ENCODE measurements at regions not wholly inside any gene's neighbourhood (a gene's known extent, or its start where the extent isn't known, plus 50 kb on each side); places are given as distances from the start of the nearest gene placed in this dataset.
"Not testable (repeated sequence)": the region's sequence is repeated elsewhere in the genome, so short reads cannot be mapped to it uniquely, and the experiment has no call there.

- not testable (repeated sequence) for H3K9me3 ChIP-seq (replicated peaks); H3K4me3 ChIP-seq; DNase-seq (ENCODE audit: low read depth in 1 of 2, low spot score in 2 of 2); H3K27ac ChIP-seq; H3K27me3 ChIP-seq (replicated peaks); H3K4me1 ChIP-seq (replicated peaks); H3K36me3 ChIP-seq
Observed at GRCh38 chr1:146771409-146771808, 166.7 kb upstream of the NBPF12 start.

DNA sequence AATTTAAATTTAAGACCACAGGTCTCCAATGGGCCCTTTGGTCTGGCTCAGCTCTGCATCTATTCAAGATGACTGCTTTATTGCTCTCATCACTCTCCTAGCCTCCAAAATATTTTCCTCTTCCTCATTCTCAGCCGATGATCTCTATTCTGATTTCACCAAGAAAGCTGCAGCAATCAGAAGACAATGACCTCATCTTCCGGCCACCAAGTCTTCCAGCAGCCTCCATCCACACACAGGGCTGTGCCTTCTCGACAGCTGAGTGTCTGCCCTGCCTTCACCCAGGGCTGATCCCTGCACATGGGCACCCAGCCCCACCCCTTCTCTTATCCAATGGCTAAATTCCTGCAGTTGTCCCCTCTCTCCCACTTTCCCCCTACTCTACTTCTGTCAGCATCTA, 167.1 kb upstream of the NBPF12 start:
- not testable (repeated sequence) for H3K4me1 ChIP-seq (replicated peaks); H3K36me3 ChIP-seq; H3K27me3 ChIP-seq (replicated peaks); H3K4me3 ChIP-seq; DNase-seq (ENCODE audit: low read depth in 1 of 2, low spot score in 2 of 2); H3K9me3 ChIP-seq (replicated peaks); H3K27ac ChIP-seq

DNA sequence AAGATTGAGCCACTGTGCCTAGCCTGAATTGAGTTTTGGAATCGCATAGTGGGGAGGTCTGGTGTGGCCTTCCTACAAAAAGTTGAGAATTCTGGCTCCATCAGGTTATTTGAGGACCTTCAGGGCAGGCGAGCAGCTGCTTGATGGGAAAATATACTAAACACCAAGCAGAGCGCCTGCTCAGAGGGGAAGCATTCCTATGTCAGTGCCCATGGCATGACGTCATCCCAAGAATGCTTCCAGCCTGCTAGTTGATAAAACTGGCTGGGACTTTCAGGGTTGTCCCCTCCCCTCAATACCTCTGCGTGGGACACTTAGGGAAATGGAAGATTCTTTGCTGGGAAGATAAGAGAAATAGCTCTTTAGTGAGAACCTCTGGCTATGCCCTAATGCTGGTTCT, 174.9 kb upstream of the NBPF12 start:
- DNase-seq (ENCODE audit: low read depth in 1 of 2, low spot score in 2 of 2); H3K4me1 ChIP-seq (replicated peaks); H3K9me3 ChIP-seq (replicated peaks); H3K27me3 ChIP-seq (replicated peaks); H3K27ac ChIP-seq; H3K36me3 ChIP-seq; H3K4me3 ChIP-seq: not testable (repeated sequence)

GRCh38 chr1:146756858-146757257, 181.3 kb upstream of the NBPF12 start:
- H3K4me1 ChIP-seq (replicated peaks); H3K4me3 ChIP-seq; H3K36me3 ChIP-seq; H3K27me3 ChIP-seq (replicated peaks); H3K27ac ChIP-seq; H3K9me3 ChIP-seq (replicated peaks); DNase-seq (ENCODE audit: low read depth in 1 of 2, low spot score in 2 of 2): not testable (repeated sequence)

GRCh38 chr1:146748686-146749085, 189.4 kb upstream of the NBPF12 start:
- H3K36me3 ChIP-seq; H3K4me3 ChIP-seq; H3K27me3 ChIP-seq (replicated peaks); DNase-seq (ENCODE audit: low read depth in 1 of 2, low spot score in 2 of 2); H3K27ac ChIP-seq; H3K9me3 ChIP-seq (replicated peaks); H3K4me1 ChIP-seq (replicated peaks): not testable (repeated sequence)

DNA sequence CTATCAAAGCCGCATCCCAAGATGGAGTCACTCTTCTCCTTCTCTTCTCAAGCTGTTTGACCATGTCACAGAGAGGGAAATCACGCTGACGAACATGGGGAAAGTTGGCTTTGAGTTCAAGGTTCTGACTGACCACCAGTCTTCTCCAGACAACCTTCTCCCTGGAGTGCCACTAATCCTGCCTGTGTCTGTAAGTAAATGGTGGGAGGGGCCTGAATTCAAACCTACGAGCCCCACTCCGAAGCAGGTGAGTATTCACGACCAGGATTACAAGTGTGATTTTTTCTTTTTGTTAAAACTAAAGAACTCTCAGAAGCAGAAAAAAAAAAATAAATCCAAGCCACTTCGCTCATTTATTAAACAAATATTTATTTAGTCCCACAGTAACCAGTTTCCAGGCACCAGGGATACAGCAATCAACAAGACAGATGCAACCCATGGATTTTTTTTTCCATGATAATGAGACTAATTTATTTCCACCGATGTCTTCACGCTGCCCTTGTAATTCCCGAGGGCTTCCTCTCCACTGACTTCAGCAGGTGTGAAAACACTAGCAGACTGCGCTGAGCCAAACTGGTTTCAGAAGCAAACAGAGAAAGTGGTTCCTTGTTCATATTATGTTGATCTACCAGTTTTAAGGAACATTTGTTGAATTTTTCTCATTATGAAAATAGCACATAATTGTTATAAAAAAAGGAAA, 206.0 kb upstream of the NBPF12 start:
- H3K27me3 ChIP-seq (replicated peaks); H3K4me3 ChIP-seq; H3K9me3 ChIP-seq (replicated peaks); H3K36me3 ChIP-seq; H3K4me1 ChIP-seq (replicated peaks); DNase-seq (ENCODE audit: low read depth in 1 of 2, low spot score in 2 of 2); H3K27ac ChIP-seq: not testable (repeated sequence)

DNA sequence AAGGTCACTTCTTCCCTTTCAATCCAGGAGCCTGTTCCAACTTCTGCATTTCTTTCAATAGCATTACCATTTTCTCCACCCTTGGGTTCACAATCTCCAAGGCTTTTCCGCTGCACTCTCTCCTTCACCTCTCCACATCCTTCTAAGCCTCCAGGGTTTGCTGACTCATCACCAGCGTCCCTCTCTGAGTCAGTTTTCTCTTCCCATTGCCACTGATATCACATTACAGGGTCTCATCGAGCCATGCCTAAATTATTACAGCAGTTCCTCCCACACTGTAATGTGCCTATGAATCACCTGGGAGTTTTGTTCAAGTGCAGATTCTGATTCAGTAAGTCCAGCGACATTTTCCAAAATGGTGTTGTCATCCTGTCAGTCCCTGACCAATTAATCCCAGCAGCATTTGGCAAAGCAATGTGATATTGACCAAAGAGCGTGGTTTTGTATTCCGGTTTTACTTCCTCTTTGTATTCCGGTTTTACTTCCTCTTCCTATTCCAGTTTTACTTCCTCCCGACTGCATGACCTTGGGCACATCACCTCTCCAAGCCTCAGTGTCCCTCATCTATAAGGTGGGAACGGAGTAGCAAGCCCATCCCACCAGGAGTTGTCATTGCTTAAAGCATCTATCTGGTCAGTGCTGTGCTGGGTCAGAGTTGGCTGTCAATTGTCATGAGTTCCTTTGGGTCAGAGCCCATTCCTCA, 208.3 kb upstream of the NBPF12 start:
- not testable (repeated sequence) for H3K36me3 ChIP-seq; H3K27me3 ChIP-seq (replicated peaks); H3K4me1 ChIP-seq (replicated peaks); H3K9me3 ChIP-seq (replicated peaks); DNase-seq (ENCODE audit: low read depth in 1 of 2, low spot score in 2 of 2); H3K27ac ChIP-seq; H3K4me3 ChIP-seq

GRCh38 chr1:146715054-146715453, 223.1 kb upstream of the NBPF12 start:
- not testable (repeated sequence) for H3K36me3 ChIP-seq; H3K27me3 ChIP-seq (replicated peaks)

GRCh38 chr1:146710838-146711521, 227.1 kb upstream of the NBPF12 start:
- H3K4me1 ChIP-seq (replicated peaks); H3K36me3 ChIP-seq; H3K27me3 ChIP-seq (replicated peaks); H3K4me3 ChIP-seq; H3K27ac ChIP-seq; DNase-seq (ENCODE audit: low read depth in 1 of 2, low spot score in 2 of 2); H3K9me3 ChIP-seq (replicated peaks): not testable (repeated sequence)

More at GRCh38 chr1:146715054-146715453, 223.1 kb upstream of the NBPF12 start:
- not testable (repeated sequence) for H3K4me3 ChIP-seq; H3K4me1 ChIP-seq (replicated peaks); H3K9me3 ChIP-seq (replicated peaks); H3K27ac ChIP-seq; DNase-seq (ENCODE audit: low read depth in 1 of 2, low spot score in 2 of 2)

DNA sequence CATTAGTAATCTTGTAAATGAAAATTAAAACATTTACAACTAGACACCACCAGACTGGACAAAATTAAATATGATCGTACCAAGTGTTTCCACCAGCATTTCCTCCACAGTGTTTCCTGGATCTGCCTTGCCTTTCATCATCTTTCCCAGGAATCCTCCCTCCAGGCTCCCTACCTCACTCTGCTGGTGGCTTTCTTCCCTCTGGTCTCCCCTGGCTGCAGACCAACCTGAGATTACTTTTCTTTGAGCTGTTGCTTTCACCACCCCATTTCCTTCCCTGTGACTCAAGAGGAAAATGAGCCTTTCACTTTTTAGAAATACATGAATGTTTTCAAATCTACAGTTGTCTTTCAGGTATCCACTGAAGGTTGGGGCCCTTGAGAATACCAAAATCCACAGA, 228.8 kb upstream of the NBPF12 start:
- H3K27ac ChIP-seq; H3K27me3 ChIP-seq (replicated peaks): not testable (repeated sequence)

GRCh38 chr1:146704162-146704724, 233.9 kb upstream of the NBPF12 start:
- H3K27ac ChIP-seq; H3K27me3 ChIP-seq (replicated peaks); H3K36me3 ChIP-seq; H3K4me3 ChIP-seq; DNase-seq (ENCODE audit: low read depth in 1 of 2, low spot score in 2 of 2); H3K9me3 ChIP-seq (replicated peaks); H3K4me1 ChIP-seq (replicated peaks): not testable (repeated sequence)

More for the DNA sequence above, 228.8 kb upstream of the NBPF12 start:
- not testable (repeated sequence) for H3K4me3 ChIP-seq; H3K4me1 ChIP-seq (replicated peaks); H3K9me3 ChIP-seq (replicated peaks); H3K36me3 ChIP-seq; DNase-seq (ENCODE audit: low read depth in 1 of 2, low spot score in 2 of 2)

DNA sequence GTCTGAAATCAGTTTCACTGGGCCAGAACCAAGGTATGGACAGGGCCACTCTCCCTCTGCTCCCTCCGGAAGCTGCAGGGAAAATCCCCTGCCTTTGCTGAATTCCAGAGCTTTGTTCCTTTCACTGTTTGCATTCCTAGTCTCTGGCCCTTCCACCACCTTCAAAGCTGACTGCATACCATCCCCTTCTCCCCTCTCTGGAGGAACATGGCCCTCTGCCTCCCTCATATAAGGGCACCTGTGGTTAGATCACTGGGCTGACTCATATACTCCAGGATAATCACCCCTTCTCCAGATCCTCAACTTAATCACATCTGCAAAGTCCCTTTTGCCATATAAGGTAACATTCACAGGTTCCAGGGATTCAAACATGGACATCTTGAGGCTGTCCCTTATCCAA, 236.8 kb upstream of the NBPF12 start:
- H3K4me1 ChIP-seq (replicated peaks); H3K4me3 ChIP-seq; H3K9me3 ChIP-seq (replicated peaks); H3K27me3 ChIP-seq (replicated peaks); H3K36me3 ChIP-seq; H3K27ac ChIP-seq: not testable (repeated sequence)
- DNase-seq (ENCODE audit: low read depth in 1 of 2, low spot score in 2 of 2): peak; percentile 54 to 73

DNA sequence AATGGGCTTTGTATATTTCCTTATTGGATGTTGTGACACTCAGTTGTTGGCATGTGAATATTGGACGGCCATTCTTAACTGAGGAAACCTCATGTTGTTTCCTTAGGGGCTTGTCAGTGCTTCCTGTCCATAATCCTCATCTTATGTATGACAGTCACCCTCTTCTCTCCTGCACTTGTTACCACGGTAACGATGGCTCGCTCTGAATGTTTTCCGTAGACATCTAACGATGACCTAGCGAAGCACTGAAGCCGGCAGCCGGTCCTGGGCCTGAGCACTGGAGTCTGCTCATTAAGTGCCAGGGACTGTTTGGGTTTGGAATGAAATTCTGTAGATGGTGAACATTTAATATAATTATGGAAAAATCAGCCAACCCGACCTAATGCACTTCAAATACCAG, 242.7 kb upstream of the NBPF12 start:
- not testable (repeated sequence) for H3K27ac ChIP-seq; H3K4me3 ChIP-seq; H3K27me3 ChIP-seq (replicated peaks); H3K9me3 ChIP-seq (replicated peaks); H3K4me1 ChIP-seq (replicated peaks); DNase-seq (ENCODE audit: low read depth in 1 of 2, low spot score in 2 of 2); H3K36me3 ChIP-seq

GRCh38 chr1:146691798-146692197, 246.3 kb upstream of the NBPF12 start:
- H3K9me3 ChIP-seq (replicated peaks); H3K27ac ChIP-seq; H3K4me3 ChIP-seq; H3K36me3 ChIP-seq; H3K4me1 ChIP-seq (replicated peaks); H3K27me3 ChIP-seq (replicated peaks); DNase-seq (ENCODE audit: low read depth in 1 of 2, low spot score in 2 of 2): not testable (repeated sequence)

Measured in SJSA1 (cell line).